ENCODE measurements at regions not wholly inside any gene's neighbourhood (a gene's known extent, or its start where the extent isn't known, plus 50 kb on each side); places are given as distances from the start of the nearest gene placed in this dataset.

DNA sequence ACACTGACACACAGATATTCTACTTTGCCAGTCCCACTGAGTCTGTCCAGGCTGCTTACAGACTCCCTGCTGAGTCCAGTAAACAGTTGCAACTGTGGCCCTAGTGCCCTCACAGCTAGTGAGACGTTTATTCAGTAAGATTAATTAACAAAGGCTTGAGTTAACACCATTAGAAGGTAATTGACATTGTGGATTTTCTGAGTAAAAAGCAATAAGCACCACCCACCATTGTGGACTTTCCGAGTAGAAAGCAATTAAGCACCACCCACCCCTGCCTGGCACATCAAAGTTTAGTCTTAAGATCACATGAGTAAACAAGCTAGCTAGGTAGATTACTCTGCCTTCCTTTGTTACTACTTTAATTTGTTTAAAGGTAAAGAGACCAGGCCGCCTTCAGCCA is 408.6 kb upstream of the IMPG1 start:
- no peak for ATAC-seq
- H3K4me1 Mint-ChIP-seq = no peaks in the 10 kb centered on the region
- no peak for DNase-seq (ENCODE audit: low spot score in 2 of 2)
- no peak overlapping the region for H3K4me3 Mint-ChIP-seq
- no peak overlapping the region for H3K27ac Mint-ChIP-seq
- peaks cover 18% of the 10 kb centered on the region for H3K9me3 Mint-ChIP-seq
- no peaks in the 10 kb centered on the region for H3K36me3 Mint-ChIP-seq

- H3K4me1 Mint-ChIP-seq = no peaks in the 10 kb centered on the region
- ATAC-seq (no peak), DNase-seq (ENCODE audit: low spot score in 2 of 2) (no peak)
- no peaks in the 10 kb centered on the region for H3K36me3 Mint-ChIP-seq
- peaks cover 12% of the 10 kb centered on the region for H3K9me3 Mint-ChIP-seq
- H3K27ac Mint-ChIP-seq = no peak overlapping the region
- H3K4me3 Mint-ChIP-seq = no peak overlapping the region
Measured at GRCh38 chr6:76472858-76473257, 400.4 kb upstream of the IMPG1 start.

- DNase-seq (ENCODE audit: low spot score in 2 of 2) (no peak), ATAC-seq (no peak)
- no peaks in the 10 kb centered on the region for H3K36me3 Mint-ChIP-seq
- no peak overlapping the region for H3K27ac Mint-ChIP-seq
- H3K4me1 Mint-ChIP-seq = no peaks in the 10 kb centered on the region
- H3K9me3 Mint-ChIP-seq = peaks cover 15% of the 10 kb centered on the region
- no peak overlapping the region for H3K4me3 Mint-ChIP-seq
Measured at GRCh38 chr6:76466286-76466685, 393.8 kb upstream of the IMPG1 start.

GRCh38 chr6:76465410-76465809 is 392.9 kb upstream of the IMPG1 start:
- Mint-ChIP-seq H3K4me1 (no peaks in the 10 kb centered on the region), H3K4me3 (no peak overlapping the region), H3K27ac (no peak overlapping the region), H3K36me3 (no peaks in the 10 kb centered on the region), H3K9me3 (peaks cover 18% of the 10 kb centered on the region)
- ATAC-seq (no peak), DNase-seq (ENCODE audit: low spot score in 2 of 2) (no peak)

- ATAC-seq (peak; percentile 19), DNase-seq (ENCODE audit: low spot score in 2 of 2) (no peak)
- Mint-ChIP-seq H3K9me3 (peaks cover 11% of the 10 kb centered on the region), H3K4me3 (no peak overlapping the region), H3K4me1 (no peaks in the 10 kb centered on the region), H3K36me3 (no peaks in the 10 kb centered on the region), H3K27ac (no peak overlapping the region)
Measured at GRCh38 chr6:76453270-76453669, 380.8 kb upstream of the IMPG1 start.

DNA sequence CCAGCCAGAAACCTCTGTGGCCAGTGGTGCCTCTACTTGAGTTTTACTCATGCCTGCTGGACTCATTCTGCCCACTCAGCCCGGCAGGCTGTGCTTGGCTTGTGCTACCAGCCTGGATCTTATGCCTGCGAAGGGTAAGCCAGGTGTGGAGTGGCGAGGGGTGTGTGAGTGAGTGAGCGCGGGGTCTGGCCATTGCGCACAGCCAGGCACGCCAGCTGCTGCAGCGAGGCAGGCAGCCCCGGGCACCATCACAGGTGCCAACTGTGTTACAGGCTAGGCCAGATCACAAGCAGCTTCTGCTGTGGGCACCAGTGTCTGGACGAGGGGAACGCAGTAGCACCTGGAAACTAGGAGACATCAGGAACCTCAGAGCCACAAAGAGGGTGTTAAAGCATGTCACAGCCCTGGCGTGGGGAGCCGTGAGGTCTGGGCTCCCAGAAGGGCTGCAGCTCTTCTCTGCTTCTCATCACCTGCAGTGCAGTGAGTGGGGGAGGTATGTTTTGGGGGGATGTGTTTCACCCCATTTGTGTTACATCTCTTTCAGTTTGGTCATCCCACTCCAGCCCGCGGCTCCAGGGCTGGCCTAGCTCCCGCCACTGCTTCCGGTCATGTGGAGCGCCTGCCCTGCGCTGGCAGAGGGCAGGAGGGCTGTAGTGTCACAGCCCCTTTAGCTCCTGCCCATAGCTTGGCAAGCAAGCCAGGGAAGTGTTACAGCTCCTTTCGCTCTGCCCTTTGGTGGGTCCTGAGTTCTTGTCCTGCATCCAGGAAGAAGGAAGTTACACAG is 379.7 kb upstream of the IMPG1 start:
- H3K4me3 Mint-ChIP-seq = no peak overlapping the region
- no peak overlapping the region for H3K27ac Mint-ChIP-seq
- DNase-seq (ENCODE audit: low spot score in 2 of 2) (no peak), ATAC-seq (no peak)
- H3K9me3 Mint-ChIP-seq = peaks cover 15% of the 10 kb centered on the region
- H3K36me3 Mint-ChIP-seq = no peaks in the 10 kb centered on the region
- H3K4me1 Mint-ChIP-seq = no peaks in the 10 kb centered on the region

GRCh38 chr6:76448109-76448508 is 375.6 kb upstream of the IMPG1 start:
- DNase-seq (ENCODE audit: low spot score in 2 of 2) (no peak), ATAC-seq (no peak)
- Mint-ChIP-seq H3K4me1 (no peaks in the 10 kb centered on the region), H3K9me3 (peaks cover 13% of the 10 kb centered on the region), H3K27ac (no peak overlapping the region), H3K36me3 (no peaks in the 10 kb centered on the region), H3K4me3 (no peak overlapping the region)

DNA sequence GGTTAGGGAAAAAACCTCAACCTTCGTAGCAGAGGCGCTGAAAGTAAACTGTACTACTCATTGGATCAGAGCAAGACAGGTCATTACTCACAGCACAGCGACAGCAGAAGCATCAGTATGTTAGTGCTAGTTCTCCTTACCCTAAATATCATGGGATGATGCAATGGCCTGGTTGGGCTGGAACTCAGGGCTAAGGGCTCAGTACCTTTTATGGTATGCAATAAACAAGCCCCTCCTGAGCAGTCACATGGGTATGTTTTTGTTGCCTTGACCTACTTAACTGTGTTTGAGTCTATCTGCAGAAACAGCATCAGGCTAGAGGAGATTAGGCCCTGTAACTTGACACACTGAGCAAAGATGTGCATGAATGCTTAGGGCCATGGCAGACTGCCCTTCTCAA is 369.4 kb upstream of the IMPG1 start:
- ATAC-seq (no peak), DNase-seq (ENCODE audit: low spot score in 2 of 2) (no peak)
- Mint-ChIP-seq H3K27ac (no peak overlapping the region), H3K9me3 (peaks cover 10% of the 10 kb centered on the region), H3K4me3 (no peak overlapping the region), H3K4me1 (no peaks in the 10 kb centered on the region), H3K36me3 (no peaks in the 10 kb centered on the region)

GRCh38 chr6:76439811-76440210 is 367.3 kb upstream of the IMPG1 start:
- H3K4me1 Mint-ChIP-seq = no peaks in the 10 kb centered on the region
- DNase-seq (ENCODE audit: low spot score in 2 of 2) (no peak), ATAC-seq (no peak)
- H3K27ac Mint-ChIP-seq = no peak overlapping the region
- peaks cover 8% of the 10 kb centered on the region for H3K9me3 Mint-ChIP-seq
- no peak overlapping the region for H3K4me3 Mint-ChIP-seq
- no peaks in the 10 kb centered on the region for H3K36me3 Mint-ChIP-seq

DNA sequence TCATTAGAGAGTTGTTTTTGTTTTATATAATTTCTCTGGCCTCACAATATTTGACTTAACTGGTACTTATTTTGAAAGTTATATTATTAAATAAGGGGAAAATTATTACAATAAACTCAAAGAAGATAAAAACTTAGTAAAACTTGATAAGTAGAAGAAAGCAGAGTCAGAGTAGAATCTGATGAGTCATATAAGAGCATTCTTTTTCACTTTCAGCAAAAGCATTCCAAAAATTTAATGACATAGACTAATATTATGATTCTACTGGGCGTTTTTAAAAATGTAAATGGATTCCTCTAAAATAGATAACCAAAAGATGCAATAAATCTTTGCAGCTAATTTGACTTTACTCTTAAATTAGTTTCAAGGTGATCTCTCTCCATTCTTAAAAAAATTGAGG is 366.3 kb upstream of the IMPG1 start:
- Mint-ChIP-seq H3K36me3 (no peaks in the 10 kb centered on the region), H3K4me1 (no peaks in the 10 kb centered on the region), H3K27ac (no peak overlapping the region), H3K9me3 (peaks cover 11% of the 10 kb centered on the region), H3K4me3 (no peak overlapping the region)
- ATAC-seq (no peak), DNase-seq (ENCODE audit: low spot score in 2 of 2) (no peak)

DNA sequence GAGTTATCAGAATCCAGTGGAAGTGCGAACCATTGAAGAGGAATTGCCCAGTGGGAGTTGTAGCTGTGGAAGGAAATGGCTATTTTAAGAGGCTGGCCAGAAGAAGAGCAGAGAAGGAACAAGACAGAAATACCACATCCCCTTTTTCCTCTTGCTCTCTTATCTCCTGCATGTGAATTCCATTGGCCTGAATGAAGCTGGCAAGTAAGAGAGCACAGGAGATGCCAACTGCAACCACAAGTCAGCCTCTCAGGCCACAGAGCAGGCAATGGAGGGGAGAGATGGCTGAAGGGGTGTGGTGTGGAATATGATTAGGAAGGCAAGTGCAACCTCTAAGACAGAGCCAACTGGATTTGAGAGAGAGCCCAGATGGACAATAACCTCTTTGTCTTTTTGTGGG is 362.7 kb upstream of the IMPG1 start:
- H3K4me3 Mint-ChIP-seq = no peak overlapping the region
- H3K4me1 Mint-ChIP-seq = no peaks in the 10 kb centered on the region
- peaks cover 19% of the 10 kb centered on the region for H3K9me3 Mint-ChIP-seq
- no peak for DNase-seq (ENCODE audit: low spot score in 2 of 2)
- ATAC-seq = no peak
- H3K36me3 Mint-ChIP-seq = no peaks in the 10 kb centered on the region
- H3K27ac Mint-ChIP-seq = no peak overlapping the region

GRCh38 chr6:76422511-76423213 is 350.2 kb upstream of the IMPG1 start:
- ATAC-seq = no peak
- Mint-ChIP-seq H3K27ac (no peak overlapping the region), H3K36me3 (no peaks in the 10 kb centered on the region), H3K4me1 (no peaks in the 10 kb centered on the region), H3K9me3 (peaks cover 3% of the 10 kb centered on the region), H3K4me3 (no peak overlapping the region)
- DNase-seq (ENCODE audit: low spot score in 2 of 2) = no peak

GRCh38 chr6:76420094-76420493 is 347.6 kb upstream of the IMPG1 start:
- Mint-ChIP-seq H3K9me3 (peaks cover 4% of the 10 kb centered on the region), H3K4me3 (no peak overlapping the region), H3K4me1 (no peaks in the 10 kb centered on the region), H3K27ac (no peak overlapping the region), H3K36me3 (no peaks in the 10 kb centered on the region)
- DNase-seq (ENCODE audit: low spot score in 2 of 2) (no peak), ATAC-seq (no peak)

DNA sequence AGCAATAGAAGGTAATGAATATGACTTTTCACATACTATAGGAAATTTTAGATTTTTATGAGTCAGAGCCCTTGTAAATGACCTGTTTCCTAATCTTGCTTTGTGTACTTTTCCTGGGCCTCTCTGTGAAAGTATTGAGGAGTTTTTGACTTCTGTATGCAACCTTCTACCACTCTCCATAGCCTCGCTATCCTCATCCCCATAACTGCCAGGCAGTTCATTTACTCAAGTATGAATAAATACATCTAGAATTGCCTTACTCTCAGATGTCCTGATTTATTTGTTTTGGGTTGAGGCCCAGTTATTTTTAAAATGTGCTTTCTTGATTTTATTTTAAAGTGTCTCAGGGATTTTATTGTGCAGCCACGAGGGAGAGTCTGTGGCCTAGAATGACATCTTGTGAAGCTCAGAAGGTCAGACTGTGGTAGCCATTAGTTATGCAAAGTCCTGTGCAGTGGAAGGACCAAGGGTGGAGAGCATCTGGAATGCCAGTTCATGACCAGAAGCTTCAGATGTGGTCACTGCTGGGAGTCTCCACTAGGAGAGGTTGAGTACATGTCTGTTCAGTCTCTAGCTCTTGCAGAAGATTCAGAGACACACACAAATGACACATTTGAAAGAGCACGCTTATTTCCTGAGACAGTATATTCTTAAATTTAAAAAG is 346.2 kb upstream of the IMPG1 start:
- H3K4me3 Mint-ChIP-seq = no peak overlapping the region

DNA sequence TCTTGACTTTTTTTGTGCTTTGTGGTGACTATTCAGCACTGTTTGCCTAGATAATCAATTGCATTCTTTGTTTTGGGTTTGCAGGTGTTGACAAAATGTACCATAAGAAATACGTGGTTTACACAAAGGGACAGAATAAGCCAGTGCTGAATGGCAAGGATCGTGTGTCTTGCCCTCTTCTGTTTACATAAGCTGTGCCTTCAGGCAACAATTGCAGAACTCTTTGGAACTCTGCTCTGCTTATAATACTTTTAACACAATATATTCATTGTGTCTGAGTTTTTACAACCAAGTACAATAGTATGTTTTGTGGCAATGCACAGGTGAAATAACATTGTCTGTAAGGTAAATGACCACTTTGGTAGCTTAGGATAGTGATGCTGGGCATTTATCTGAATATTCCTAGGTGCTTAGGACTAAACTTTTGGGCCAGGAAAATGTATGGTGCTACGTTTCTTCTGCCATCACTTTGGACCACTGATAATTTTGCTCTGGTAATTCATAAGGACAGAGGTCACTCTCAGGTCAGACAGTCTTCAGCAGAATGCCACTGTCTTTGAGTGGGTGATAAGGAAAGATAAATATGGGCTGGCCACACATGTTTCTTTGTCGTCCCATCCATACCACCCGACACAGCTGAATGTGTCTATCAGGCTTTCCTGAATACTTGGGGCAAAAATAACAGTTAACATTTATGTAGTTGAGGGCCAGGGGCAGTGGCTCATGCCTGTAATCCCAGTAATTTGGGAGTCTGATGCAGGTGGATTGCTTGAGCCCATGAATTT is 344.6 kb upstream of the IMPG1 start:
- ATAC-seq (no peak), DNase-seq (ENCODE audit: low spot score in 2 of 2) (no peak)
- peaks cover 4% of the 10 kb centered on the region for H3K9me3 Mint-ChIP-seq
- no peaks in the 10 kb centered on the region for H3K4me1 Mint-ChIP-seq
- no peak overlapping the region for H3K4me3 Mint-ChIP-seq
- H3K36me3 Mint-ChIP-seq = no peaks in the 10 kb centered on the region
- H3K27ac Mint-ChIP-seq = no peak overlapping the region

More for the DNA sequence above, 346.2 kb upstream of the IMPG1 start:
- ATAC-seq (no peak), DNase-seq (ENCODE audit: low spot score in 2 of 2) (no peak)
- peaks cover 4% of the 10 kb centered on the region for H3K9me3 Mint-ChIP-seq
- no peaks in the 10 kb centered on the region for H3K36me3 Mint-ChIP-seq
- no peaks in the 10 kb centered on the region for H3K4me1 Mint-ChIP-seq
- H3K27ac Mint-ChIP-seq = no peak overlapping the region
